CD4-positive, alpha-beta T cell treated with Interleukin-4 for 4 hours (primary cell): ENCODE measurements at regions not wholly inside any gene's neighbourhood (a gene's known extent, or its start where the extent isn't known, plus 50 kb on each side); places are given as distances from the start of the nearest gene placed in this dataset.
"Not testable (repeated sequence)": the region's sequence is repeated elsewhere in the genome, so short reads cannot be mapped to it uniquely, and the experiment has no call there.

ENCODE experiments used
- DNase-seq: peaks from one replicate; pipeline ENCODE4 v3.0.0-alpha.2; 2020

DNA sequence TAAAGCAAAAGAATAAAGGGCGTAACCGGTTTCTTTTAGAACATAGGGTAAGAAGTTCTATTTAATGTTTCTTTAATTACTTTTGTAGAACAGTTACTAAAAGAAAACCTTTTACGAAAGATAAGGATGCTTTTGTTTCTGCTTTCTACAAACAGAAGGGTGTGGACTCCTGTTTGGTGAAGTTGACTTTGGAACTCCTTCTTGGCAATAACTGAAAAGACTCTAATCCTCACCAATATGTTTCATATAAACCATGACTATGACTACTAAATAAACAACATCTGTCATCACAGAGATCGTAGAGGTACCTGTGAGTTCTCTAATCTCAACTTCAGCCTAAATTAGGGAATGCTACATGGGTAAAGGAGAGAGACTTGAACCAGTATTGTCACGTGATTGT, 210.8 kb upstream of the FLRT2 start:
- DNase-seq: no peak

- no peak for DNase-seq
Measured at GRCh38 chr14:85319998-85320630, 209.8 kb upstream of the FLRT2 start.

DNA sequence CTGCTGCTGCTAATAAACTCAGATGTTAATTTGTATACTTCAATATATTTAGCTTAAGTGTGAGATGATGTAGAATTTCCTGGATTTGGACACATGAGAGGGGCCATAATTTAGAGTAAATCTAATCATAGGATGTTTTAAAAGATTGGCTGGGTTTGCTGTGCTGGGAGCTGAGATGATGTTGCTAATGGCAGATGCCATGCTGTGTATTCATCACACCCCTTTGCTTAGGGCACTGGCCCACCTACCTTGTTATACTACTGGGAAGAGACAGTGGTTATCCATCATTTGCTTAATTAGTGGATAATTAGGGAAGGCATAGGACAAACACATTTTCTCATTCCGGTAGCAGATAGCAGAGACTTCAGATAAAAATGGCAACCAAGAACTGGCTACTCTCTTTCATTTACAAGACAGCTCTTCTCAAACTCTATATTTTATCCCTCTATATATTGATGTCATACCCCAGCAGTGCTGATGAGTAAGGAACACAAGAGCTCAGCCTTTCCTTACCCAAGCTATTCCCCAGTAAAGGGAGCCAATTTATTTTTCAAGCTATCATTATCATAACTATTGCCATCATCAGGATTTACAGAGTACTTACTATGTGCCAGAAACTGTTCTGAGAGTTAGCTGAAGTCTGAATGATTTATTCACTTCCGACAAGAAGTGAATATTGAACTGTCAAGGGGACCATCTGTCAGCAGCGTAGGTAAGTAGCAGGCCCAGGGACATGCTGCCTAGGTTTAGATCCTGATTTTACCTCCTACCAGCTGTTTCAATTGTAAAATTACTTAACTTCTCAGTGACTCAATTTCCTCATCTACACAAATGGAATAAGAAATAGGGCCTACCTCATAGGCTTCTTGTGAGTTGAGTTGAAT, 204.6 kb upstream of the FLRT2 start:
- DNase-seq: no peak

GRCh38 chr14:85332401-85332800, 197.5 kb upstream of the FLRT2 start:
- no peak for DNase-seq

- no peak for DNase-seq
Measured at GRCh38 chr14:85333313-85333712, 196.6 kb upstream of the FLRT2 start.

DNA sequence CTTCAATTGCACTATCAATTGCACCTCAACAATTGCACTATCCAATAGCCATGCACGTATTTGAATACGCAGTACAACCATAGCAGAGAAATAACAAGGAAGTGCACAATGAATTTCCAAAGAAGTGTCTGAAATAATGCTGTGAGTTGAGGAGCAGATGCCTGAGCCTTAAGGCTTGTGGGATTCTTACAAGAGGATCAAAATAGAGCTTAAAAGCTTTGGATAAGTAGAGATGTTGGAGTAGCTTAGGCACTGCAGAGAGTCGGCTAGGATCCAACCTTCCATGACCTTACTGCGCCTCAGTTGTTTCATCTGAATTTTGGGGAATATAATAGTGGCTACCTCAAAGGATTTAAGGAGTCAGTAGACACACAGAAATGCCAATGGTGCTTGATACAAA, 196.1 kb upstream of the FLRT2 start:
- DNase-seq: no peak

GRCh38 chr14:85334316-85334715, 195.6 kb upstream of the FLRT2 start:
- DNase-seq: no peak

DNA sequence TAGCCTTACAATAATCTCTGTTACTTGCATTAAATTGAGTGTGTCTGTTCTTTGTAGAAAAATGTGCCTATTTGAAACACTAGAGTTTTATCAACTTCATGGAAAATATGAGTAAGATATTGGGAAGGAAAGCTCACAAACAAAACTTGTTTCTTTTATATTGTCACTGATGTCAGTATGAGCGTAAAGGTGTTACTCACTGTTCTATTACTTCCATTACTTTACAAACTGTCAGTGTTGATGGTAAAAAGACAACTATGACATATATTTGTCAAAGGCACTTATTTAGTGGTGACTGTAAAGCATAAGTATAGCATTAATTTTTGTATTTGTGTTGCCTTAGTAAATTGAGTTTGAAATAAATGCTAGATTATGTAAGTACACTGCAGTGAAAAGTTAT, 193.7 kb upstream of the FLRT2 start:
- no peak for DNase-seq

GRCh38 chr14:85336817-85337216, 193.1 kb upstream of the FLRT2 start:
- DNase-seq: no peak

DNA sequence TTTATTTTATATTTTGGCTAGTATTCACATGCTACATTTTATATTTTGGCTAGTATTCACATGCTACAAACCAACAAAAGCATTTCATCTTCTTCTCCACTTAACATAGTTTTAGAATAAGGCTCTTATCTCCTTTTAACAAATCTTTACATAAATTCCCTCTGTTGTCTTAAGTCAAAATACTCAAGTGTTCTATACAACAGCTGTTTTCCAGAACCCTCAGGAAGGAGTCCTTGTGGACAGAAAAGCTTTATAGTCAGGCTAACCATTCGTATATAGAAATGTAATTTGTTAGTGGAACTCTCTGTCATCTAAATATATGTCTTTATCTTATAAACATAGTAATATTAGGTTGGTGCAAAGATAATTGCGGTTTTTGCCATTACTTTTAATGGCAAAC, 191.0 kb upstream of the FLRT2 start:
- DNase-seq: no peak

- no peak for DNase-seq
Measured at GRCh38 chr14:85342858-85343607, 186.9 kb upstream of the FLRT2 start.

- DNase-seq: no peak
Measured at GRCh38 chr14:85344171-85344570, 185.8 kb upstream of the FLRT2 start.

DNA sequence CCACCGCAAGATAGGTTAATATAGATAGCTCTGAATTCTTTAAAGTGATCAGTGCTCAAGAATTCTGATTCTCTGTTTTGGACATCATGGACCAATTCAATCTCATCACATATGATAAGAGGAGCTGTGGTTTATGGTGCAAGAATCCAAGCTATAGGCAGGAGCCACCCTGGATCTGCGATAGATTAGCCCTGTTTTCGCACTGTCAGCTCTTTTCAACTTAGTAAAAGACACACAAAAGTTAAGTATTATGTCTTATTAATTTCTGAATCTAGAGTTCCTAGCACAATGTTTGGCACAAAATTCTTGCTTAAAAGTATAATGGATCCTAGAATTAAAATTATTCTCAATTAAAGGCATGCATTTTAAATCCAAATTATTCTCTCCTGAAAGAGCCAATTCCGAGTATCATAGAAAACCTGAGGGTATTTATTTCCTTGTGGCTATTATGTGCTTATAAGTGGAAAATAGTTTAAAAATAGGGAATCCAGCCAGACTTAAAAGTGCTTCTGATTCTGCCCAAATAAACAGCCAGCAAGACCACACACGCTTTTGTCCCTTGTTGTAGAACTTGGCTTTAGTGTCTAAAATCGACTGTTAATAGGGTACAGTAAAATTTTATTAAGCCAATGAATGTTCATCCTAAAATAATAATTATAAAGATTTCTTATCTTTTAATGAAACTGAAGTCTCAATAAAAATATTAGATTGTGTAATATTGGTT, 184.9 kb upstream of the FLRT2 start:
- DNase-seq: no peak

DNA sequence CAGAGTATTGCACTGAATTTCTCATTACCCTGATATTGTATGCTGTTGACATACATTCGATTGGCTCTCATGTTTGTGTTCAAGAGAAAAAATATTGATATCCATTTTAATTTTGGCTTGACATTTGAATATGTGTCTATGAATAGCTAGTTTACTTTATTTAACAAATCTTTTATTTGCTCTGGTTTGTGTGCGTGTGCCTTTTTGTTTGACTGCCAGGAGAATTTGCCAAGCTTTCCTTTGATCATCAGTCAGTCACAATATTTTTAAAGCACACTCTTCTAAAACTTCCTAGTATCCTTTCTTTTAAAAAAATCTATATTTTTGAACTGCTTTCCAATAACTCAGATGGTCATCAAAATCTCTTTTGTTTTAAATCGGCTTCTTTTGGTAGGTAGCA, 179.3 kb upstream of the FLRT2 start:
- no peak for DNase-seq

DNA sequence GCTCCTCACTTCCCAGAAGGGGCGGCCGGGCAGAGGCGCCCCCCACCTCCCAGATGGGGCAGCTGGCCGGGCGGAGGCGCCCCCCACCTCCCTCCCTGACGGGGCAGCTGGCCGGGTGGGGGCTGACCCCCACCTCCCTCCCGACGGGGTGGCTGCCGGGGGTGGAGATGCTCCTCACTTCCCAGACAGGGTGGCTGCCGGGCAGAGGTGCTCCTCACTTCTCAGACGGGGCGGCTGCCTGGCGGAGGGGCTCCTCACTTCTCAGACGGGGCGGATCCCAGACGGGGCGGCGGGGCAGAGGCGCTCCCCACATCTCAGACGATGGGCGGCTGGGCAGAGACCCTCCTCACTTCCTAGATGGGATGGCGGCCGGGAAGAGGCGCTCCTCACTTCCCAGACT, 177.4 kb upstream of the FLRT2 start:
- not testable (repeated sequence) for DNase-seq

DNA sequence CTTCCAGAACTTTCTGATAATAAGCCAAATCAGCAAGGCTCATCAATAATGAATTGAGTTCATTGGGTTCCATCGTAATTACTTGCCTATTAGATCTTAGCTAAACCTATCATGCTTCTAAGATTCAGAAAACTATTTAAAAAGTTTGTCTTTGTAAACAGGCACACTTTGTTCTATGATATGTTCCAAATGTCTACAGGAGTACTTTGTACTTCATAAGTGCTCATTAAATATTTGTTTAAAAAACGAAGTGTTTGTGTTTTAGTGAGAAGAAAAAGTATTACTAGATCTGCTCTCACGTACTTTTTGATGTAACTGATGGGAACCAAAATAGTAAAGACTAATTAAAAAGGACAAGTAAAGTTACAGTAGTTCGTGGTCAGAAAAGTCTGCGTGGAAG, 172.8 kb upstream of the FLRT2 start:
- DNase-seq: no peak

GRCh38 chr14:85358136-85358785, 171.7 kb upstream of the FLRT2 start:
- DNase-seq: no peak

DNA sequence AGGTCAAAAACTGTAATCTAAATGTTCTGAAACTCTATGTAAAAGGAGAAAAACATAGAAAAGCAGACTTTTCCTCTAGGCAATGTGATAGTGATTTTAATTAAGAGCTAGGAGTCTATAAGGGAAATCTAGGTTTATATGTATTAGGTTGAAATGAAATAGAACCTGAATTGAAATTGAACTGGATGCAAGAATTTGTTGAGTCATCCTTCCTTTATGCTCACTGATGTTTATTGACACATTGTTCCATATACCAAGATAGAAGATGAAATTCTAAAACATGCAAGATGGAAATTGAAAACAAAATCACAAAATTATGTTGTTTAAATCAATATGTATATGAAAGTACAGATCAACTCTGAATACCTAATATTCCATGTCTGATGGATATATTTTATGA, 170.4 kb upstream of the FLRT2 start:
- no peak for DNase-seq

DNA sequence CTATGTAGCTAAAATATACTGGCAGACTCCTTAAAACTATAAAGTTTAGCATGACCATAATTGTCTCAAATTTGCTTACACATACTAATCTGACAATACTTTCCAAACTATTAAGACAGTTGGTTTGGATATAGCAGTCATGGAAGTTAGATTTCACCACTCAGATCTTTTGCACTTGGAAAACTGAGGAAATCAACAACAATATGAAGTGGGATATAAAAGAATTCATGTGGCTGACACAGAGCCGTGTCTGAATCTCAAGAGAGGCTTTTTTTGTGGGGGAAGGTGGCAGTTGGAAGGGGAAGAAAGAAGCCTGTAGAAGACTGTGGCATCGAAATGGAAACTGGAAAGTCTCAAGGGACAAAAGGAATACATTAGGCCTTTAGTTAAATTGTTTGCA, 166.6 kb upstream of the FLRT2 start:
- DNase-seq: no peak

DNA sequence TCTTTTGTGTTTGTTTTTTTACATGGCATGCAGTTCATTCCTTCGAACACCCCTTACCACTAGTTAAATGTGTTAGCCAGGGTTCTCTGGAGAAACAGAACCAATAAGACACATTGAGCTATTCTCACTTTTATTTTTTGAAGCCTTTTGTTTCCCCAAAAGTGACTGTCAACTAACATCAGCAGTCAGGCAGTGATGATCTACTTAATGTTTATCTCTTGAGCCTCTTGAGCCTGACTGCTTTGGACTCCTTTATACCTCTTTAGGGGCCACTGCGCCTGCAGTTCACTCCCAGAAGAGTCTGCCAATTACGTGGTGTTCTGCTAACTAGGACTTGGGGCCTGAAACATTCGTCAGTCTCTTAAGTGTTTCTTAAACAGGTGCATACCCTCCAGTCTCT, 163.7 kb upstream of the FLRT2 start:
- no peak for DNase-seq

DNA sequence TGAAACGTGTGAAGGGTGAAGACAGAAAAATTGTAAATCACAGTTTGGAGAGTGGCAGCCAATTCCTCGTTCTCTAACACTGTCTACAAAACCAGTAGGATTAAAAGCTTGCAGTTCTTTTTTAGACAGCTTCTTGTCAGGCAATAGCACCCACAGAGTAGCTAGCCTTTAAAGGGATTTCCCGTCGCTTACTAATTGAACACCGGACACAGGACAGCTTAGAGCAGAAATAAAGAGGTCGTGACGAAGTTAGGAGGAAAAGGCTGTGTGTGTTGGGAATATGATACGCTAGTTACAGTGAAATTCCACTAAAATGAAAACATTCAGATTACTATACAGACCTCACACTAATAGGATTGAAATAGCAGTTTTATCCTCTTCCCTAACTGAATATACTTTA, 149.1 kb upstream of the FLRT2 start:
- no peak for DNase-seq

DNA sequence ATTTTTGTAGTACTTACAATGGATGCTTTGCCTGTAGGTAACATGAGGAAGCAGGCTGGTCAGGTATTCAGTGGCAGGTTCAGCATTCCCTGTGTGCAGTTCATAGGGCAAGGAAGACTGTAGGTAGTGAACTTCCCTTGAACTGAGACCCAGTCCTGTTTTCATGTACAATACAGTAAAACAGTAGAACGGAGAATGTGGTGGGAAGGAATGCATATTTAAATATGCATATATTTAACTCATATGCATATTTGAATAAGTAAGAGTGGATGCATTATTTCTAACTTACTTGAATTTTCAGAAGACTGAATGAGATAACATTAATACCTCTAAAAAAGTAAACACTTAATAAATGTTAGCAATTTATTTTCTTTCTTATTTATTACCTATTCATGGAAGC, 147.6 kb upstream of the FLRT2 start:
- DNase-seq: no peak

DNA sequence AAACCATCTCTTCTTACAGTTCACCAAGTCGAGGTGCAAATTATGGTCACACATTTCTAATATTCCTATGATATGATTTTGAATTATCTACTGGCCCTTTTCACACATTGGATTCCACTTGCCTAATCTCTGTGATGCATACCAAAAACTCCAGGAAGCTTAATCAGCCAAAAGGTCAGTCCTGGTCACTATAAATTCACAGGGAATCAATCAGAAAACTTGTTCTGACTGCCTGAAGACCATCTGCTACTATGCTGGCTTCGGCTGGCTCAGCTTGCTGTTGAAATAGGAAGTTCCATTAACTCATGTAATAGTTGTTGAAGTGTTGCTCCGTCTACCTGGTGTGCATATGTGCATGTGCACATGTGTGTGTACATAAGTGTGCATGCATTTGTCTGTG, 142.8 kb upstream of the FLRT2 start:
- DNase-seq: no peak
